GM23338 (cell line): ENCODE measurements at regions not wholly inside any gene's neighbourhood (a gene's known extent, or its start where the extent isn't known, plus 50 kb on each side); places are given as distances from the start of the nearest gene placed in this dataset.

Source experiments
- ATAC-seq: fragments of 200-7000 bp; cut with Tn5 transposase; 3 replicates; pipeline ENCODE4 v1.9.1; 2020
- DNase-seq: peaks from one replicate; pipeline ENCODE4 v3.0.0-alpha.2; 2015; ENCODE audit warnings: low spot score
- H2AFZ ChIP-seq: fragments of 200-600 bp; sonication (generic); 2 replicates; pipeline ENCODE4 v1.8.0; 2016; ENCODE audit warnings: antibody characterized with exemption, mild to moderate bottlenecking, moderate library complexity
- H3F3A ChIP-seq: fragments of 200-600 bp; sonication (generic); replicated peaks from 2 replicates; pipeline ENCODE4 v1.8.0; 2017; ENCODE audit warnings: antibody characterized with exemption, mixed run types, low read depth
- H3K27ac ChIP-seq: fragments of 200-600 bp; sonication (generic); 2 replicates; pipeline ENCODE4 v1.6.1; 2016; ENCODE audit warnings: low read depth
- H3K27me3 ChIP-seq: fragments of 200-600 bp; sonication (generic); 2 replicates; pipeline ENCODE4 v1.8.0; 2016; ENCODE audit warnings: mild to moderate bottlenecking, mixed run types, moderate library complexity; ENCODE audit not compliant: insufficient read depth
- H3K36me3 ChIP-seq: fragments of 200-600 bp; sonication (generic); 2 replicates; pipeline ENCODE4 v1.8.0; 2016; ENCODE audit warnings: mild to moderate bottlenecking; ENCODE audit not compliant: insufficient read depth
- H3K4me1 ChIP-seq: fragments of 200-600 bp; sonication (generic); 2 replicates; pipeline ENCODE4 v1.8.0; 2016; ENCODE audit warnings: mild to moderate bottlenecking, moderate library complexity; ENCODE audit not compliant: insufficient read depth
- H3K4me2 ChIP-seq: fragments of 200-600 bp; sonication (generic); 2 replicates; pipeline ENCODE4 v1.7.1; 2017; ENCODE audit warnings: mixed run types
- H3K4me3 ChIP-seq: fragments of 200-600 bp; sonication (generic); 2 replicates; pipeline ENCODE4 v1.6.1; 2016; ENCODE audit warnings: mixed run types
- H3K79me2 ChIP-seq: fragments of 200-600 bp; sonication (generic); replicated peaks from 2 replicates; pipeline ENCODE4 v1.8.0; 2017; ENCODE audit warnings: mild to moderate bottlenecking; ENCODE audit not compliant: insufficient read depth
- H3K9me2 ChIP-seq: fragments of 200-600 bp; sonication (generic); 2 replicates; pipeline ENCODE4 v1.8.0; 2017; ENCODE audit not compliant: insufficient read depth
- H4K20me1 ChIP-seq: fragments of 200-600 bp; sonication (generic); replicated peaks from 2 replicates; pipeline ENCODE4 v1.8.0; 2017; ENCODE audit warnings: mild to moderate bottlenecking; ENCODE audit not compliant: insufficient read depth
- H3K27ac Mint-ChIP-seq: 2 replicates; pipeline ENCODE4 v1.8.0; 2020; ENCODE audit warnings: inconsistent platforms, mild to moderate bottlenecking, moderate library complexity, mixed read lengths
- H3K27me3 Mint-ChIP-seq: 3 replicates; pipeline ENCODE4 v1.8.0; 2022; ENCODE audit warnings: low read depth, mild to moderate bottlenecking, moderate library complexity, mixed read lengths, inconsistent platforms; ENCODE audit not compliant: insufficient read depth, poor library complexity
- H3K36me3 Mint-ChIP-seq: 3 replicates; pipeline ENCODE4 v1.8.0; 2021; ENCODE audit warnings: low read depth, mild to moderate bottlenecking, inconsistent platforms, moderate library complexity, mixed read lengths
- H3K4me1 Mint-ChIP-seq: 3 replicates; pipeline ENCODE4 v1.8.0; 2020; ENCODE audit warnings: mild to moderate bottlenecking, inconsistent platforms, mixed read lengths
- H3K4me3 Mint-ChIP-seq: 3 replicates; pipeline ENCODE4 v1.8.0; 2021; ENCODE audit warnings: moderate library complexity, mild to moderate bottlenecking, inconsistent platforms, mixed read lengths
- H3K9me3 Mint-ChIP-seq: 3 replicates; pipeline ENCODE4 v1.8.0; 2020; ENCODE audit warnings: moderate library complexity, mild to moderate bottlenecking, inconsistent platforms, mixed read lengths
- CREB1 ChIP-seq: fragments of 250-450 bp; sonication (Bioruptor Pico); IDR thresholded peaks from 2 replicates; pipeline ENCODE4 v1.5.0; 2020; ENCODE audit warnings: low read depth, mild to moderate bottlenecking, moderate library complexity
- ETS1 ChIP-seq: IDR thresholded peaks from 2 replicates; pipeline ENCODE4 v1.6.1; 2016; ENCODE audit warnings: antibody characterized with exemption
- EZH2 ChIP-seq: fragments of 200-600 bp; sonication (generic); IDR thresholded peaks from one replicate; pipeline ENCODE4 v1.8.0; 2017; ENCODE audit warnings: antibody characterized with exemption, mild to moderate bottlenecking, low read depth; ENCODE audit not compliant: unreplicated experiment
- EZH2phosphoT487 ChIP-seq: fragments of 200-600 bp; sonication (generic); IDR thresholded peaks from one replicate; pipeline ENCODE4 v1.8.1; 2018; ENCODE audit warnings: antibody characterized with exemption; ENCODE audit not compliant: unreplicated experiment
- JUNB ChIP-seq: IDR thresholded peaks from one replicate; pipeline ENCODE4 v1.6.1; 2016; ENCODE audit warnings: antibody characterized with exemption; ENCODE audit not compliant: unreplicated experiment
- NANOG ChIP-seq: IDR thresholded peaks from 2 replicates; pipeline ENCODE4 v1.6.1; 2016; ENCODE audit warnings: antibody characterized with exemption, borderline replicate concordance
- POLR2AphosphoS5 ChIP-seq: IDR thresholded peaks from 2 replicates; pipeline ENCODE4 v1.6.1; 2016; ENCODE audit warnings: antibody characterized with exemption, low read depth
- REST ChIP-seq: IDR thresholded peaks from one replicate; pipeline ENCODE4 v1.6.1; 2018; ENCODE audit warnings: antibody characterized with exemption; ENCODE audit not compliant: unreplicated experiment
- STAT1 ChIP-seq: IDR thresholded peaks from one replicate; pipeline ENCODE4 v1.6.1; 2016; ENCODE audit warnings: antibody characterized with exemption; ENCODE audit not compliant: unreplicated experiment
- ZNF114 ChIP-seq: fragments of 250-450 bp; sonication (Bioruptor Pico); IDR thresholded peaks from 2 replicates; pipeline ENCODE4 v1.5.0; 2020; ENCODE audit warnings: mild to moderate bottlenecking, moderate library complexity
- ZNF331 ChIP-seq: fragments of 250-450 bp; sonication (Bioruptor Pico); IDR thresholded peaks from 2 replicates; pipeline ENCODE4 v1.5.0; 2020; ENCODE audit warnings: low read depth, mild to moderate bottlenecking, moderate library complexity
- ZNF462 ChIP-seq: fragments of 250-450 bp; sonication (Bioruptor Pico); IDR thresholded peaks from 2 replicates; pipeline ENCODE4 v1.5.0; 2020; ENCODE audit warnings: mild to moderate bottlenecking, moderate library complexity
- TF ChIP-seq, protein P1 (sequence below), 2 experiments: fragments of 200-600 bp in 1 of 2; sonication (generic) in 1 of 2; conservative IDR thresholded peaks; 2 replicates each; pipeline versions ENCODE4 v1.5.1 to v1.6.1; 2016 to 2017; ENCODE audit warnings: antibody characterized with exemption in 2 of 2, low read depth in 2 of 2, mild to moderate bottlenecking in 2 of 2, moderate library complexity in 1 of 2

GRCh38 chr3:161990036-161990435 is 493.4 kb downstream of the OTOL1 start:
- Histone ChIP-seq H3K4me3 (no peak overlapping the region), H3K4me2 (no peak overlapping the region), H3K27me3 (no peaks in the 10 kb centered on the region), H3K4me1 (no peaks in the 10 kb centered on the region), H3K27ac (no peak overlapping the region), H3K79me2 (no peaks in the 10 kb centered on the region), H3F3A (no peaks in the 10 kb centered on the region), H3K36me3 (no peaks in the 10 kb centered on the region), H4K20me1 (no peaks in the 10 kb centered on the region), H2AFZ (no peak overlapping the region), H3K9me2 (no peaks in the 10 kb centered on the region)
- no peak overlapping the region for H3K4me3 Mint-ChIP-seq
- no peaks in the 10 kb centered on the region for H3K27me3 Mint-ChIP-seq
- H3K36me3 Mint-ChIP-seq = no peaks in the 10 kb centered on the region
- TF ChIP-seq ZNF114 (CRISPR knock-in tag) (no peak), ETS1 (no peak), STAT1 (no peak), REST (no peak), EZH2phosphoT487 (no peak), NANOG (no peak), CREB1 (CRISPR knock-in tag) (no peak), POLR2AphosphoS5 (no peak), ZNF331 (CRISPR knock-in tag) (no peak), EZH2 (no peak), JUNB (no peak), ZNF462 (CRISPR knock-in tag) (no peak)
- TF ChIP-seq, protein P1, sequence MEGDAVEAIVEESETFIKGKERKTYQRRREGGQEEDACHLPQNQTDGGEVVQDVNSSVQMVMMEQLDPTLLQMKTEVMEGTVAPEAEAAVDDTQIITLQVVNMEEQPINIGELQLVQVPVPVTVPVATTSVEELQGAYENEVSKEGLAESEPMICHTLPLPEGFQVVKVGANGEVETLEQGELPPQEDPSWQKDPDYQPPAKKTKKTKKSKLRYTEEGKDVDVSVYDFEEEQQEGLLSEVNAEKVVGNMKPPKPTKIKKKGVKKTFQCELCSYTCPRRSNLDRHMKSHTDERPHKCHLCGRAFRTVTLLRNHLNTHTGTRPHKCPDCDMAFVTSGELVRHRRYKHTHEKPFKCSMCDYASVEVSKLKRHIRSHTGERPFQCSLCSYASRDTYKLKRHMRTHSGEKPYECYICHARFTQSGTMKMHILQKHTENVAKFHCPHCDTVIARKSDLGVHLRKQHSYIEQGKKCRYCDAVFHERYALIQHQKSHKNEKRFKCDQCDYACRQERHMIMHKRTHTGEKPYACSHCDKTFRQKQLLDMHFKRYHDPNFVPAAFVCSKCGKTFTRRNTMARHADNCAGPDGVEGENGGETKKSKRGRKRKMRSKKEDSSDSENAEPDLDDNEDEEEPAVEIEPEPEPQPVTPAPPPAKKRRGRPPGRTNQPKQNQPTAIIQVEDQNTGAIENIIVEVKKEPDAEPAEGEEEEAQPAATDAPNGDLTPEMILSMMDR (conservative IDR thresholded peaks at IDR 0.05; ENCODE audit: low read depth in 2 of 2) = no peak
- no peak for DNase-seq
- no peak for ATAC-seq
- no peak overlapping the region for H3K27ac Mint-ChIP-seq
- no peaks in the 10 kb centered on the region for H3K4me1 Mint-ChIP-seq
- no peaks in the 10 kb centered on the region for H3K9me3 Mint-ChIP-seq
